Putamen (tissue), 1 donor: ENCODE measurements at regions not wholly inside any gene's neighbourhood (a gene's known extent, or its start where the extent isn't known, plus 50 kb on each side); places are given as distances from the start of the nearest gene placed in this dataset.
"Not testable (repeated sequence)": the region's sequence is repeated elsewhere in the genome, so short reads cannot be mapped to it uniquely, and the experiment has no call there.

ENCODE experiments used
- DNase-seq: peaks from one replicate; pipeline ENCODE4 v3.0.0-alpha.2; 2016; ENCODE audit warnings: low spot score

- no peak for DNase-seq
Observed at GRCh38 chr7:17093461-17093860, 205.0 kb upstream of the AHR start.

- no peak for DNase-seq
Observed at GRCh38 chr7:17094963-17095574, 203.4 kb upstream of the AHR start.

- no peak for DNase-seq
Observed at GRCh38 chr7:17095931-17096330, 202.5 kb upstream of the AHR start.

GRCh38 chr7:17097668-17098297 lies 200.7 kb upstream of the AHR start:
- DNase-seq = no peak

GRCh38 chr7:17098515-17098914 lies 199.9 kb upstream of the AHR start:
- no peak for DNase-seq

- DNase-seq = no peak
Observed at GRCh38 chr7:17099083-17099973, 199.1 kb upstream of the AHR start.

- not testable (repeated sequence) for DNase-seq
Observed at GRCh38 chr7:17099974-17100509, 198.4 kb upstream of the AHR start.

- no peak for DNase-seq
Observed at GRCh38 chr7:17101207-17101696, 197.2 kb upstream of the AHR start.

- no peak for DNase-seq
Observed at GRCh38 chr7:17103170-17103569, 195.3 kb upstream of the AHR start.

- DNase-seq = no peak
Observed at GRCh38 chr7:17103984-17104383, 194.5 kb upstream of the AHR start.

- no peak for DNase-seq
Observed at GRCh38 chr7:17104419-17104818, 194.0 kb upstream of the AHR start.

GRCh38 chr7:17105701-17106100 lies 192.8 kb upstream of the AHR start:
- DNase-seq = no peak

GRCh38 chr7:17108049-17108584 lies 190.3 kb upstream of the AHR start:
- DNase-seq = no peak

- DNase-seq = no peak
Observed at GRCh38 chr7:17109020-17109419, 189.4 kb upstream of the AHR start.

GRCh38 chr7:17113770-17114169 lies 184.7 kb upstream of the AHR start:
- DNase-seq = not testable (repeated sequence)

GRCh38 chr7:17118412-17118811 lies 180.0 kb upstream of the AHR start:
- no peak for DNase-seq

GRCh38 chr7:17120756-17121155 lies 177.7 kb upstream of the AHR start:
- no peak for DNase-seq

GRCh38 chr7:17121671-17122070 lies 176.8 kb upstream of the AHR start:
- DNase-seq = no peak

- DNase-seq = peak; percentile 9
Observed at GRCh38 chr7:17123020-17123419, 175.4 kb upstream of the AHR start.

- DNase-seq = no peak
Observed at GRCh38 chr7:17126413-17127268, 171.8 kb upstream of the AHR start.

- DNase-seq = no peak
Observed at GRCh38 chr7:17129218-17129617, 169.2 kb upstream of the AHR start.
